Adrenal gland (tissue), 5 donors: ENCODE measurements at regions not wholly inside any gene's neighbourhood (a gene's known extent, or its start where the extent isn't known, plus 50 kb on each side); places are given as distances from the start of the nearest gene placed in this dataset.

Experiments used
- POLR2A ChIP-seq, 2 donors: fragments of 450-650 bp; IDR thresholded peaks; one replicate each; pipeline ENCODE4 v1.6.1; 2017; ENCODE audit warnings: antibody characterized with exemption in 2 of 2, mild to moderate bottlenecking in 2 of 2, moderate library complexity in 1 of 2
- TF ChIP-seq, protein P1 (sequence below), 6 experiments: fragments of 450-650 bp in 4 of 6; fragments of 200-600 bp in 2 of 6; sonication (generic) in 1 of 6; IDR thresholded peaks; 1 replicate in 5 of 6; 2 replicates in 1 of 6; pipeline versions ENCODE4 v1.5.1 to v1.8.0; 2016 to 2021; ENCODE audit warnings: antibody characterized with exemption in 6 of 6, mild to moderate bottlenecking in 2 of 6, moderate library complexity in 1 of 6
- donor health status: DM: no; HTN: no; CAD: no.

DNA sequence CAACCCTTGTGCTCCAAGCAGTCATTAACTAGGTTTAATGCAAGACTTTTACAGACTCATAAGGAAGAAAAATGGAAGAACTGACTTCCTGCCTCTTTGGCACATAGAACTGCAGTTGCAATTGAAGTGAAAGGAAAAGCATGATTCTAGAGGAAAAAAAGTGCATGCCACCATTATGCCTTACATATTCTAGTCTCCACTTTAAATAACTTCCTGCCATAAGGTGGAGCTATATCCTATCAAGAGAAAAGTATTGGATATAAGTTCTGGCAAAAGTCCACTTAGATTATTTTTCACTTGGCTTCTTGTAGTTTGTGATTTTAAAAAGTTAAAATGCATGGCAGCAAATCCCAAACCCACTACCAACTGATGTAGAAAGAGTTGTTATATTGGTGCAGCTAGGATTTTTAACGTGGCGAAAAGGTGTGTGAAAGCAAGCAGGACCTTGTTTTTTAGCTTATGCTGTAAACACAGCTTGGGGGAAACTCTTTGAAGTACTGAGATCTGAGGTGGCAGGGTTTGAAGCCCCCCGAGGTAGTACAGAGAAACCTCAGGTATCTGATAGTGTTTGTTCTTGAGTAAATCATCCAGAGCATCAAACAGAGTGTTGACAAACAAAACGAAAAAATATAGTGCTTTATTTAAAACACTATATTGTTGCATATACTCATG lies 117.9 kb downstream of the ANXA1 start:
- no peak for TF ChIP-seq POLR2A (IDR thresholded peaks at IDR 0.05)
- TF ChIP-seq, protein P1, sequence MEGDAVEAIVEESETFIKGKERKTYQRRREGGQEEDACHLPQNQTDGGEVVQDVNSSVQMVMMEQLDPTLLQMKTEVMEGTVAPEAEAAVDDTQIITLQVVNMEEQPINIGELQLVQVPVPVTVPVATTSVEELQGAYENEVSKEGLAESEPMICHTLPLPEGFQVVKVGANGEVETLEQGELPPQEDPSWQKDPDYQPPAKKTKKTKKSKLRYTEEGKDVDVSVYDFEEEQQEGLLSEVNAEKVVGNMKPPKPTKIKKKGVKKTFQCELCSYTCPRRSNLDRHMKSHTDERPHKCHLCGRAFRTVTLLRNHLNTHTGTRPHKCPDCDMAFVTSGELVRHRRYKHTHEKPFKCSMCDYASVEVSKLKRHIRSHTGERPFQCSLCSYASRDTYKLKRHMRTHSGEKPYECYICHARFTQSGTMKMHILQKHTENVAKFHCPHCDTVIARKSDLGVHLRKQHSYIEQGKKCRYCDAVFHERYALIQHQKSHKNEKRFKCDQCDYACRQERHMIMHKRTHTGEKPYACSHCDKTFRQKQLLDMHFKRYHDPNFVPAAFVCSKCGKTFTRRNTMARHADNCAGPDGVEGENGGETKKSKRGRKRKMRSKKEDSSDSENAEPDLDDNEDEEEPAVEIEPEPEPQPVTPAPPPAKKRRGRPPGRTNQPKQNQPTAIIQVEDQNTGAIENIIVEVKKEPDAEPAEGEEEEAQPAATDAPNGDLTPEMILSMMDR (IDR thresholded peaks at IDR 0.05), result no peak
